ENCODE measurements at regions not wholly inside any gene's neighbourhood (a gene's known extent, or its start where the extent isn't known, plus 50 kb on each side); places are given as distances from the start of the nearest gene placed in this dataset.
A peak's percentile ranks its signal among the peaks of the same experiment; 100 is the strongest.
"Not testable (repeated sequence)": the region's sequence is repeated elsewhere in the genome, so short reads cannot be mapped to it uniquely, and the experiment has no call there.

DNA sequence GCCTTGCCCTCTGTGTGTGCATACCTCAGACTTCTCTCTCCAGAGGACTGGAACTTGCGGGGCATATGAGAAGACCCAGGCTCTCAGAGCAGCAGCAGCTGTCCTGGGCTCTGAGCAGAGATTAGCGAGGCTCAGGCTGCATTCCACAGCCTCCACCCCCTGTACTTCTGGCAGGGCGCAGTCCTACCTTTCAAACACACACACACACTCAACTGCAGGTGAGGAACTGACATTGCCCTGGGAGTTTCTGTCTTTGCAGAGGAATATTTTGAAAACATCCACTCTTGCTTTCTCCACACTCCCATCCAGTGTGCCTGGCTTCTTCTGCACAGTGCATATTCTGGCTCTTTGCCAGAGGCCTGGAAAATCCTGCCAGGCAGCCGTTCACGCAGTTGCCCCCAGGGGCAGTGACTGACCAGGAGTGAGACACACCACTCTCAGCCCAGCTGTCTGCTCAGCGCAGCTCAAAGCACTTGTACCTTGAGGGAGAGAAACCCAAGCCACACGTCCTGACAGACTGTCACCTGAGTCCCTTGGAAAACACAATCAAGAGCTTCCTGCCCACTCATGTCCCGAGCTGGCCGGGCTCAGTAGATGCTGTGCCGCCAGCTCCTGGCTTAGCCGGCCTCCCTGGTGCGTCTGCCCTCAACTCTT is 460.8 kb downstream of the RNF144A start:
- DNase-seq (ENCODE audit: low spot score) = peak; percentile 18

DNA sequence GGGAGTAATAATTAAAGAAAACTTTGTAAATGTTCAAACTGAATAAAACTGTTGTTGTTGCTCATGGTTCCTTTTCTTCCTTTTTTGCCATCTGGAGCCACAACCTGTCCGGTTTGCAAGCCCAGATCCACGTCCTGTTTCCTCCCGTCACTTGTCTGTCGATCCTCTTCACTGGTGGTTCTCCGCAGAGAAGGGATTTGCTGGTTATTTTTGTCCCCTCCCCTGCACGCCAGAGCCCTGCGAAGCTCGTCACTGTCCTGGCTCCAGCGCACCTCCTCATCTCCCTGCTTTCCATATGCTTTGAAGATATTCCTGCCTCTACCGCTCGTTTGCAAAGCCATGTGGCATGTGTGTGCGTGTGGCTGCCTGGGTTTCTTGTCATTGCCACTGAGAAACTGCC is 461.4 kb downstream of the RNF144A start:
- no peak for DNase-seq (ENCODE audit: low spot score)

DNA sequence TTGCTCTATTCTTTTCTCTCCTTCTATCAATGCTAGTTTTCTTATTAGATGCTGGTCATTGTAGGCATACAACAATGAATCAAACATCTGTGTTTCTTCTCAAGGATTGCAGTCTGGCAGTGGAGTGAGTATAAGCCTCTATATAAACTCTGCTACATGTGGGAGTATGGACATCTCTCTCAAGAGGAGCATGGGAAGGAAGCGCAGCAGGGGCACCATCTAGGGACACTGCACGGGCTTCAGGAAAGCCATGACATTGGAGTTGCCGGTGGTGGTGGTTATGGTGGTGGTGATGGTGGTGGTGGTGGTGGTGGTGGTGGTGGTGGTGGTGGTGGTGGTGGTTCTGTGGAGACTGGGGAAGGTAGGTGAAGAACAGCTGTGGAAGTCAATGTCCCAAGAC is 462.6 kb downstream of the RNF144A start:
- peak; percentile 38 for DNase-seq (ENCODE audit: low spot score)

DNA sequence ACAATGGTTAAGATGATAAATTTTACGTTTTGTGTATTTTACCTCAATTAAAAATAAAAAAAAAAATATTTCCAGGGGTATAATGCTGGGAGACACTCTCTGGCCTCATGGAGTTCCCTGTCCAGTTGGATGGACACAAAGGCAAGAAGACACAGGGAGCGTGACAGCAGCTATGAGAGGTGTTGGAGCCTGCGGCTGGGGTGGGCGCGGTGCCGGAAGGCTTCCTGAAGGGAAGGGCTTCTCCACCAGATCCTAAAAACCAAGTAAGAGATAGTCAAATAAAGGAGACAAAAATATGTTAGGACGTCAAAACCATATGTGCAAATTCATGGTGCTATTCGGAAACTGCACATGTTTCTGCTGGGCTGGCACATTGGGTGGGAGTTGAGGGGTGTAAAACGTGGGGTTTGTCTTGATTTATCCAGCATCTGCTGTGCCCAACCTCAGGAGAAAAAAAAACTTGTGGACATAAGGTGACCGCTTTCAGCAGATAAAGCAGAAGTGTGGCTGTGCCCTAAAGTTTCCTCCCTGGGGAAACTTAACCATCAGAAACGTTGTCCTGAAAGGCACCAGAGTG is 467.6 kb downstream of the RNF144A start:
- DNase-seq (ENCODE audit: low spot score) = no peak

DNA sequence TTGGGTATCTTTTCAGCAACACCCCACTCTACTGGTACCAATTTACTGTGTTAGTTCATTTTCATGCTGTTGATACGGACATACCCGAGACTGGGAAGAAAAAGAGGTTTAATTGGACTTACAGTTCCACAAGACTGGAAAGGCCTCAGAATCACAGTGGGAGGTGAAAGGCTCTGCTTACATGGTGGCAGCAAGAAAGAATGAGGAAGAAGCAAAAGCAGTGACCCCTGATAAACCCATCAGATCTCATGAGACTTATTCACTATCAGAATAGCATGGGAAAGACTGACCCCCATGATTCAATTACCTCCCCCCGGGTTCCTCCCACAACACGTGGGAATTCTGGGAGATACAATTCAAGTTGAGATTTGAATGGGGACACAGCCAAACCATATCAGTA is 473.1 kb downstream of the RNF144A start:
- DNase-seq (ENCODE audit: low spot score) = not testable (repeated sequence)

DNA sequence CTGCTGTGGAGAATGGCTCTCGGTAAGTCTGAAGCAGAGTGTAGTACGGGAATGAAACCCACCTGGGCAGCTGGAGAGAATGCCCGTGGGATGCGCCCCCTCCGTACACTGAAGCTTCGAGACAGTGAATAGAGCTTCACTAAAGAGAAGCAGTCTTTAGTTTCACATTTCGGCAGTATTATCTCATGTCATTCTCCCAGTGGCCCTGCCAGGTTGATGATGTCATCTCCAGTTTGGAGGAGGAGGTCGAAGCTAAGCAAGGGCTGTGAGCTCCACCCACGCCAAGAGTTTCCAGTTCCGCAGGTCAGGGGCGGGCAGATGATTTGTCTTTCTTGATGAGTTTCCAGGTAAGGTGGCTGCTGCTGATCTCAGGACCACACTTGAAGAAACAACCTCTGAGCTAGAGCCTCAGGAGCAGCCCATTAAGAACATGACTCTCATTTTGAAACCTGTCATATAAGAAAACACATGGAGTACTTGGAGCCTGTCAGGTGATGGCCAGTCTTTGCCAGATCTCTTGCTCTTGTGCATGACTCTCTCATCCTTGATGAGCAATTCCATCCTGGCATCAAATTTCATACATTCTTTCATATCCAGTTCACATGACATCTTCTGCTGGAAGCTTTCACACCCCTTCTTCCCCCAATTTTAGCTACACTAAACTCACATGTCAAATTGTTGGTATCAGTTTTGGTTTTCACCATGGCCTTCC is 475.0 kb downstream of the RNF144A start:
- DNase-seq (ENCODE audit: low spot score) = no peak

DNA sequence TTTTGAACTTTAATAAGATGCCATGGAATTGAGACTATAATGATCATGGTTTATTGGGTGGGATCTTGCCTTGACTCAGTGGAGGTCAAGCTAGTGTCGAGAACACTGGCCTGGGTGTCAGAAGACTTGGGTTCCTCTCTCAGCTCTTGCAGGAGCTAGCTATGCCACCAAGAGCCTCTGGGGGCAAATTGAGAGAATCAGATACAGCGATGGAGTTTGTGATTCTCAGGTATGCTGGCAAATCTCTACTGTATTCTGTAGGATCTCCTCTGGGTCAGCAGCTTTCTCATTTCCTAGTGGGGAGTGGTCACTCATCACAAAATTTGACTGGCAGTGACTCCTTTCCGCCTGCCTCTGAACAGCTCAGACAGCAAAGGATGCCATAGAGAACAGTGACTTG is 477.0 kb downstream of the RNF144A start:
- DNase-seq (ENCODE audit: low spot score) = no peak

DNA sequence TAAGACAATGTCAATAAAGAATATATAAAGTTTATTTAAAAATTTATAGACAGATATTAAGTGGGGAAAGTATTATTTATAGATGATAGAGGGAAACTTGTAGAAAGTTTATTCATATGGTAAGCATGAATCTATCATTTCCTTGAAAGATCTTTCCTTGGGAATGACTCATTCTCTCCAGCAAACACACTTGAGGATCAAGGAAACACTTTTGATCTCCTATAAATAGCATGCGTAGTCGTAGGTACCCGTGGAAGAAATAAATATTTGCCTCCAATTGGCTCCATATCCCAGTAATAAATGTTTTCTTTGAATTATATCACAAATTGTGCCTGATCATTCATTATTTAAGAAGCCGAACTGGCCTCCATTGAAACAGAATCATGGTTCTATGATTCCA is 483.4 kb downstream of the RNF144A start:
- DNase-seq (ENCODE audit: low spot score) = peak; percentile 21

DNA sequence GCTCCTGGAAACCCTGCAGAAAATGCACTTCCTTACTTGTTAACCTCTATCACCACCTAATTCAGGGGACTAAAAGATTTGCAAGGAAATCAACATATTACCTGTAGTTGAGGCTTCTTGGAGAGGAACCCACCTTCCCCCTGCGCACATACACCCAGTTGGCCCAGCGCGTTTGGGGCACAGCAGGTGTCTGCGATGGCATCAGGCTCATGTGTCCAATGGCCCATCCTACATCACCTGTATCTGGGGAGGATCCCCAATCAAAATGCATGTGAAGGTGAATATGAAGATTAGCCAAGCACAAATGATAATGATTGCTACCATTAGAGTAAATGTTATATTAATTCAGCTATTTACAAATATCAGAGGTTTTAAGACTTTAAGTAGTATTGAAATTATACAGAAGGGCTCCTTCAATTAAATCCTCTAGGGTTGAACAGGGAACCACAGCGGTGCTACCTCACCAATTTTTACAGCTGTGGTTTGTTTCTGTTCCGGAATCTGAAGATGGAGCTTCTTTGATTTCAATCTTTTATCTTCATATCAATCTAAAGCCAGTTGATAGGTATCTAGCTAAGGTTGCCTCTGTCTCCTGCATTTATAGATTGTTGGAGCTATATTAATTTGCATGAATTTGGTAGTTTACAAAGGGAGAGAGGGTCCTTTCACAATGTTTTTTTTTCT is 486.0 kb downstream of the RNF144A start:
- DNase-seq (ENCODE audit: low spot score) = no peak

DNA sequence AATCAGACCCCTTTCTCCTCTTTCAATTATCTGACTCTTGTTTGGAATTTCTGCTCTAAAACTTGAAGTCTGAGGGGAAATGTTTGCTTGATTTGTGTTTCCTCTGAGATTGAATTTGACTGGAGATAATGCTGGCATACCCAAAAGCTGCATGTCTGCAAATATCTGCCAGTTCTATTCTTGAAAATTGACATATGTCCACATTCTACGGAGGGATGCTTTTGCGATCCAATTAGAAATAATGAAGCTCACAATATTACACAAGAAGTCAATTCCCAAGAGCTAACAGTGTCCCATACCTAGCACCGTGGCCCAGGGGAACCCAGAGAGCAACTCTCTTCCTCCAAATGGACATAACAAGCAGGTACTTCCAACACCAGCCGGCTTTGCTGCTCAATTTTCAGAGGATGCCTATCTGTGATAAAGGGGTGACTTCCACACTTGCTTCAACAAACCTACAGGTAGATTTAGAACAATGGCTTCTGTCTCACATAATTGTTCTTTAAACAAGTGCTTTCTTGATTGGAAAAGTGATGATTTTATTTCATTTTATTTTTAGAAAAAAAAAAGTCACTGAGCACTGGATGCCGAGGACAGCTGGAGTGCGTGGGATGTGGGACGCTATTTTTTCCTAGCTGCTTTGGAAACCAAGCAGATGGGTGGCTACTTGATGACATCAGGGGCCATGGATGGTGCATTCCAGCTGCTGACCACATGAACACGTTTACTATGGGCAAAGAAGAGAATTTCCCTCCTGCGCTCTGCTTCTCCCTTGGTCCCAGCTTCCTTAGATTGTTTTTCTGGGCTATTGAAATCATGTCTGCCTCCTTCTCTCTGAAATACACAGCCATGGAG is 488.9 kb downstream of the RNF144A start:
- no peak for DNase-seq (ENCODE audit: low spot score)

DNA sequence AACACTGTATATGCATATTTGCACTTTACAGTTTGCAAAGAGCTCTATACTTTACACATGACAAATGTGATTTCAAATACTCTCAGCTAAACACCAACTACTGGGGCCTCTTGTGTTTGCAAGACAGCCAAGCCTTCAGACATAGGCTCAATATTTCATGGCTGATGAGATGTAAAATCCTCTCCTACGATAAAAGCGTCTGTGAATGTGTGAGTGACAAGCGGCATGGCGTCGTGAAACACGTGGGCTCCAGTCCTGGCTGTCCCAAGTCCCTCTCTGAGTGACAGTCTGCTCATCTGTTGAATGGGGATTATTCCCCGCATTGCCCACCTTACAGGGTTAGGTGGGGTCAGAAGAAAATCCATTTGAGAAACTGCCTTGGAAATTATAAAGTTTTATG is 489.8 kb downstream of the RNF144A start:
- DNase-seq (ENCODE audit: low spot score) = no peak

DNA sequence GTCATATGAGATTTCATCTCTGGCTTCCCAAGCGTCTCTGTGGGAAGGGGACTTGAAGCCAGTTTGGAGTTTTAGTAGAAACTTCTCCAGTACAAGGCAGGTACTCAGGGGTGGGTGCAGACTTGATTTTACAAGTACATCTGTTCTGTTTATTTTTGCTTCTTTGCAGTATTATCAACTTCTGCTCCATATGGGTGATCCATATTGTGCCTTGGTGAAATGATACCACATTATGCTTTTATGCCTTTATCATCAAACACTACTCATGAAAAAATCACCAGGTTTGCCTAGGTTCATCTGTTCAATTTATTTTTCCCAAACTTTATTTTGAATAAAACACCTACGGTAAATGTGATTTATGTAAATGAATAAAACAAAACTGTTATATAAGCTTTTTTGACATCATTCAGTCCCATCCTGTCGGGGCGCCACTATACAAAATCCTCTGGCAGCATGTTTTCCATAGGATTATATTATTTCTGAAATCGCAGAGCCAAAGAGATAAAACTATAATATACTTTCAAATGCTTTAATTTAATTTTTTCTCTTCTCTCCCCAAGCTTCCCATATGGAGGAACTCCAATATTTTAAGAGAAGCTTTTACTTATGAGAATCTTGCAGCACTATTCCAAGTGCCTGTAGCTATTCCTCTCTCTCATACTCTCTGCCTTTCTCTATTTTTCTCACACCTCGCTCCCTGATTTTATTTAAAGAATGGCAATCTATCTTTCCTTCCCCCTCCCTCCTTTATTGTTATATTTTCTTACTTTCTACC is 490.9 kb downstream of the RNF144A start:
- no peak for DNase-seq (ENCODE audit: low spot score)

DNA sequence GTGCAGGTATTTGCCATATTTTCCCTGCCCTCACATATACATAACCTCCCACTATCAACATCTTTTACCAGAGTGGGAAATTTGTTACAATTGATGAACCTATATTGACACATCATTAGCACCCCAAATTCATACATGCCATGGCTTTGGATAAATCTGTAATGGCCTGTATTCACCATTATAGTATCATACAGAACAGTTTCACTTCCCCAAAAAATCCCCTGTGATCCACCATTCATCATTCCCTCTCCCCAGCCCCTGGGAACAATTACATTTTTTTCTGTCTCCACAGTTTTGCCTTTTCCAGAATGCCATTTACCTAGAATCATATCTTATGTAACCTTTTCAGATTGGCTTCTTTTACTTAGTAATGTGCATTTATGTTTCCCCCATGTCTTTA is 494.5 kb downstream of the RNF144A start:
- DNase-seq (ENCODE audit: low spot score) = no peak

DNA sequence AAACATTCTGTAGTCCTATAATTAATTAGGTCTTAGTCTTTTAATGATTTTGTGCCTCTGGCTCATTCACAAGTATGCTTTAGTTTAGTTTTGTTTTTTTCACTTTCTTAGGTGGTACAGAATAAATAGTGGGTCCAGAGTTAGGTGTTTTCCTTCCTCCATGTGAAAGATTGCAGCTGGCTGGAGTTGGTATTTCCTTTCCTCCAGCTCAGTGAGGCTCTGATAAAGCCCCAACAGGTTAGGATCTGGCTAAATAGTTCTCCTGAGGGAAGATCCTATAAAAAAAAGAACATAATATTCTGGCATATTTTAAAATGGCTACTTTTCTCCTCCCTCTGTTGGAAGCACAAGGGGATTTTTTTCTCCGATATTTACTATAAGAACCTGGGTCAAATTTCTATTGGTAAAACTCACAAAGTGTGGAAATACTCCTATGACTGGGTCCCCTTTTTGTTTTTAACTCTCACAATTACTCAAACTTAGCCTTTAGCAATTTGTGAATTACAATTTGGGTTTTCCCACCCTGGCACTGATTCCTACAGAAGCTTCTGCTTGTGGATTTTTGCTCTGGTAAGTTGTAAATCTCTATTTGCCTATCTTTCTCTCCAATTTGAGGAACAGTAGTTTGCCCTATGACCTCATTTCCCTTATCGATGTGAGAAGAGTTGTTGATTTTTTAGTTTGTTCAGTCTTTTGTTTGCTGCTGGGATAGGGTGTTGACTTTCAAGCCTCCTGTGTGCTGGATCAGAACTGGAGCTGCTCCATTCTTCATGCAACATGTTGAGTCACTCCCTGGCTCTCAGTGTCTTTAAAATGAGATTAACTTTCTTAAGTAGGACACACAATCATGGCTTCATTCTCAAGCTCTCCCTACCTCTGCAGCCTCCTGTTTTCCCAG is 500.9 kb downstream of the RNF144A start:
- DNase-seq (ENCODE audit: low spot score) = no peak

DNA sequence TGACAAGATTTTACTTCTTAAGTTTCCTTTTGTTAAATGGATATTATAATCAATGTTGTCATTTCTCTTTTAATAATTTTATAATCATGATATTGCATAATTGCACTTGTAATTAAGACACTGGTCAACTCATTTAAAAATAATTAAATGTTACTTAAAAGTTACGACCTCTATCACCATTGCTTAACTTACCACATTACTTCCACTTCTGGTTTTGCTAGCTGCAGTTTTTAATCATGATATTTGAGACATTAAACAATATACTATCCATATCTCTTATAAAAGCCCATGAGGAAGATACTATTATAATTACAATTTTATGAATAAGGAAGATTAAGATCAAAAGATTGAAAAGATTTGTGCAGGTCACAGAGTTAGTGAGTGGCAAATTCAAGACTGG is 502.0 kb downstream of the RNF144A start:
- DNase-seq (ENCODE audit: low spot score) = no peak

DNA sequence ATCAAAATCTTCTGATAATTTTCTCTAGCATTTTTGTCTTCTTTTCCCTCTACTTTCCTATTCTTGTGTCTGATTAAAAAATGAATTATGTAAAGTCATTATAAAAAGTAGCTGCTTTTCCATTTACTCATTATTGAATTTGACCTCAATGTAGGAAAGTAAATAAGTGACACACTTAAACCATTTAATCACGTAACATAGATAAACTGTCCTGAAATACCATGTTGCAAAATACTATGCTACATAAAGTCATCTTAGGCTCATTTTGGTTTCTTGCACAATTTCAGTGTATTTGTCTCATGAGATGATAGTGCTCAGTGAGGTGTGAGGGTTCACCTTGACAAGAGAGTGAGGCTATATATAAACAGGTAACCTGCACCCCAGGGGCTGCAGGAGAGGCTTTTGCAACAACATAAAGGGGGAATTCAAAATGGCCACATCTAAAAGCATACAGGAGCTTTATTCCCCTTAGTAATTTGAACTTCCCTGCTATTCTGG is 502.7 kb downstream of the RNF144A start:
- no peak for DNase-seq (ENCODE audit: low spot score)

DNA sequence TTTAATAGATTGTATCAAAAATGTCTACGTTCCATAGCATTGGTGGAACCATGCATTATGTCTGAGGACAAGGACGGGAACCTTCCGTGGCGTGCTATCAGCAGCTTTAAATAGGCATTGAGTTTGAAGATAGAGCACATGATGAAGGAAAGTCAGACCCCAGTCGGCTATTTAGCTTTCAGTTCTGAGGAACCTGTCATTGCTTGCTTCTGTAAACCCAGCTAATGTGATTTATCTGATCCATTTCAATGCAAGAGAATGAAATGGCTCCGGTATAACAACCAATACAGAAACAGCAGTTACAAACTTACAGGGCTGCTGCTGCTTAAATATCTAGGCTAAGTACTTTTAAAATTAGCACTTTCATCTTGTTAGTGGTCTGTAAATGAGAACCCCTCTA is 503.3 kb downstream of the RNF144A start:
- DNase-seq (ENCODE audit: low spot score) = no peak

DNA sequence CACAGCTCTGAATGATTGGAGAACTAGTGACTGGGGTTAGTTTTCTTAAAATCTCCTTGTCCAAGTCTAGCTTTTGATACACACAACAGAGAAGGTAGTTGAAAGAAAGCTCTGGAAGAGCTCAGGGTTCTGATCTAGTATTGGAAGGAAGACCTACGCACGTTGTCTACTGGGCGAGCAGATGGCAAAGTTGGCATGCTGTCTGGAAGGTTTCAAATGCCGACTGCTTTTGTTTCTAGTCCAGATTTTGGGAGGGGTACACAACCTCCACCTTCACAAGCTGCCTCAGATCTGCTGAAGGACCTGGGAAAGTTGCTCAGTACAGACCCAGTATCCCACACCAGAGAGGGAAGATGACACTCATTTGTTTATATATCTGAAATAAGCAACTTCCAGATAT is 507.3 kb downstream of the RNF144A start:
- DNase-seq (ENCODE audit: low spot score) = no peak

DNA sequence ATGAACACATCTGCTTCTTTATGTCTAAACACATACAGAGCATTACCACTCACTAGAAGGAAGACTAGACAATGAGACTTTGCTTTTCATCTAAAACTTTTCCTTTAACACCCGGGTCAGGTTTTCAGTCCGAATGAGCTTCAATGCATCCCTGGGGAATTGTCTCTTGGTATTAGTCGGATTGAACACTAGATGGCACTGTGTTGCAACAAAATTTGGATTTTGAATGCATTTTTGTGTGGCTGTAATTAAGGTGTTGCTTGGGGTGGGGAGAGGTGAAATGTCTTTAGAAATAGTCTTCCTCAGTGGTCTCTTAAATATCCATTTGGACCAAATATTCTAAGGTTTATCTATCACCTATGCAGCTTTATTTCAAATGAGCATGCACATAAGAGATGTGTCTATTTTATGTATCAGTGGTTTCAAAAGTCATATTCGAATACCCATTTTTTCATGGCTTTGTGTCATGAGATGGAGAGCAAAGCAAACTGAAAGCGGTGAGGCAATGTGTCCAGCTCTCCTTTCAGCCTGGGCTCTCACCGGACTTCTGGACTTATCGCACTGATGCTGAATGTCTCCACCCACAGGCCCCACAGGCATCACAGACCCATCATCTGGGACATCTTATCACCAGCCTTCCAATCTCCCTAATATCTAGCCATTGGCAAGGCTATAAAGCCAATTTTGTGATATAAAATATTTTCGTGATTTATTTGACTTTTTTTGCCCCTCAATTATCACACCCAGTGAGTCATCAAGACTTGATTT is 510.3 kb downstream of the RNF144A start:
- DNase-seq (ENCODE audit: low spot score) = peak; percentile 67

Measured in HT-29 (cell line).